HCT116 (cell line): ENCODE measurements at regions not wholly inside any gene's neighbourhood (a gene's known extent, or its start where the extent isn't known, plus 50 kb on each side); places are given as distances from the start of the nearest gene placed in this dataset.

Source experiments
- ATAC-seq: fragments of 200-7000 bp; cut with Tn5 transposase; 2 replicates; pipeline ENCODE4 v1.9.1; 2020; ENCODE audit warnings: mild to moderate bottlenecking, moderate library complexity
- BruUV-seq: library from RNA; stranded (reverse); fragments of 400-500 nt; replicated peaks from 2 replicates; lab custom pipeline; 2021; lab: Mats Ljungman, UMichigan
- CTCF ChIA-PET: fragments of 300-600 bp; sonication (Branson Sonifier 250); formaldehyde crosslinking; loops from one replicate; lab custom pipeline; 2021; ENCODE audit warnings: antibody characterized with exemption; lab: Charles Lee
- POLR2A ChIA-PET: fragments of 300-600, 350-600 bp; sonication (Branson Sonifier 250); formaldehyde crosslinking; loops from one replicate; lab custom pipeline; 2021; ENCODE audit warnings: antibody characterized with exemption; lab: Charles Lee
- RAD21 ChIA-PET, 2 experiments: fragments of 300-600 bp; sonication (Branson Sonifier 250); formaldehyde crosslinking; loops; one replicate each; lab custom pipeline; 2023; ENCODE audit warnings: low total read pairs in 2 of 2; ENCODE audit not compliant: uncharacterized antibody in 2 of 2, unreplicated experiment in 2 of 2, low non-redundant PET in 1 of 2; lab: Charles Lee
- DNase-seq: peaks from one replicate; pipeline ENCODE4 v3.0.0-alpha.2; 2010; ENCODE audit warnings: low read depth, low spot score
- H2AFZ ChIP-seq: fragments of 200-600 bp; shearing (Covaris generic), sonication (generic); 2 replicates; pipeline ENCODE4 v1.6.1; 2017; ENCODE audit warnings: low read depth, mixed run types, mixed read lengths, antibody characterized with exemption, low read length; ENCODE audit not compliant: poor library complexity, severe bottlenecking
- H3K27ac ChIP-seq: 2 replicates; pipeline ENCODE4 v1.5.1; 2012; ENCODE audit warnings: low read depth, low read length
- H3K27me3 ChIP-seq: fragments of 200-600 bp; sonication (generic); 2 replicates; pipeline ENCODE4 v1.6.1; 2016; ENCODE audit warnings: mixed run types, low read length, mixed read lengths; ENCODE audit not compliant: insufficient read depth
- H3K36me3 ChIP-seq, 2 experiments: fragments of 200-500 bp in 1 of 2; fragments of 200-600 bp in 1 of 2; sonication (Bioruptor generic) in 1 of 2; sonication (generic) in 1 of 2; 2 replicates each; pipeline versions ENCODE4 v1.5.1 to v1.6.1; 2014 to 2016; ENCODE audit warnings: low read length in 2 of 2, inconsistent platforms in 1 of 2, mixed read lengths in 1 of 2, mixed run types in 1 of 2; ENCODE audit not compliant: insufficient read depth in 2 of 2, control insufficient read depth in 1 of 2
- H3K4me1 ChIP-seq, 2 experiments: fragments of 200-600 bp in 1 of 2; sonication (generic) in 1 of 2; 2 replicates each; pipeline versions ENCODE4 v1.5.1 to v1.6.1; 2012 to 2017; ENCODE audit warnings: low read length in 2 of 2, inconsistent platforms in 1 of 2, mild to moderate bottlenecking in 1 of 2, mixed read lengths in 1 of 2, mixed run types in 1 of 2, moderate library complexity in 1 of 2; ENCODE audit not compliant: insufficient read depth in 2 of 2, control insufficient read depth in 1 of 2
- H3K4me2 ChIP-seq: fragments of 200-600 bp; sonication (generic); 2 replicates; pipeline ENCODE4 v1.6.1; 2017; ENCODE audit warnings: mixed run types, low read length, mixed read lengths
- H3K4me3 ChIP-seq, 2 experiments: fragments of 200-600 bp in 1 of 2; sonication (generic) in 1 of 2; replicated peaks in 1 of 2; 2 replicates each; pipeline ENCODE4 v1.5.1; 2011 to 2016; ENCODE audit warnings: low read length in 2 of 2, control low read depth in 1 of 2, low read depth in 1 of 2, mild to moderate bottlenecking in 1 of 2, mixed read lengths in 1 of 2, mixed run types in 1 of 2
- H3K79me2 ChIP-seq: fragments of 200-600 bp; sonication (generic); 2 replicates; pipeline ENCODE4 v1.6.1; 2017; ENCODE audit warnings: mild to moderate bottlenecking, mixed run types, low read length, moderate library complexity, mixed read lengths; ENCODE audit not compliant: insufficient read depth
- H3K9ac ChIP-seq: fragments of 200-600 bp; sonication (generic); 2 replicates; pipeline ENCODE4 v1.6.1; 2016; ENCODE audit warnings: low read length, mixed read lengths
- H3K9me2 ChIP-seq: fragments of 200-600 bp; sonication (generic), shearing (Covaris generic); 2 replicates; pipeline ENCODE4 v1.6.1; 2017; ENCODE audit warnings: mixed run types, mild to moderate bottlenecking, moderate library complexity; ENCODE audit not compliant: insufficient read depth
- H3K9me3 ChIP-seq, 2 experiments: fragments of 200-500 bp in 1 of 2; fragments of 200-600 bp in 1 of 2; sonication (Bioruptor generic) in 1 of 2; sonication (generic) in 1 of 2; 2 replicates each; pipeline ENCODE4 v1.6.1; 2014 to 2017; ENCODE audit warnings: low read length in 2 of 2, mixed read lengths in 2 of 2, inconsistent platforms in 1 of 2, low read depth in 1 of 2, mild to moderate bottlenecking in 1 of 2, mixed run types in 1 of 2, moderate library complexity in 1 of 2; ENCODE audit not compliant: control insufficient read depth in 1 of 2, insufficient read depth in 1 of 2
- H4K20me1 ChIP-seq: fragments of 200-600 bp; sonication (generic), shearing (Covaris generic); 2 replicates; pipeline ENCODE4 v1.6.1; 2017; ENCODE audit warnings: mixed run types, mild to moderate bottlenecking, moderate library complexity; ENCODE audit not compliant: insufficient read depth
- CBX3 ChIP-seq: IDR thresholded peaks from 2 replicates; pipeline ENCODE4 v1.6.1; 2012; ENCODE audit warnings: low read depth
- EZH2 ChIP-seq: fragments of 200-600 bp; sonication (generic); IDR thresholded peaks from 2 replicates; pipeline ENCODE4 v1.6.1; 2017; ENCODE audit warnings: antibody characterized with exemption, mixed run types
- FOSL1 ChIP-seq: IDR thresholded peaks from 2 replicates; pipeline ENCODE4 v1.6.1; 2012; ENCODE audit warnings: low read depth
- POLR2AphosphoS5 ChIP-seq: IDR thresholded peaks from 2 replicates; pipeline ENCODE4 v1.6.1; 2011; ENCODE audit warnings: mild to moderate bottlenecking, low read depth, low read length, moderate library complexity
- SP1 ChIP-seq: IDR thresholded peaks from 2 replicates; pipeline ENCODE4 v1.6.1; 2012; ENCODE audit warnings: low read depth
- SRF ChIP-seq: IDR thresholded peaks from 2 replicates; pipeline ENCODE4 v1.6.1; 2012; ENCODE audit warnings: low read depth
- ZBTB33 ChIP-seq: IDR thresholded peaks from 2 replicates; pipeline ENCODE4 v1.6.1; 2011; ENCODE audit warnings: mild to moderate bottlenecking, low read length, moderate library complexity; ENCODE audit not compliant: insufficient replicate concordance; ENCODE audit errors: extremely low read depth
- ZFX ChIP-seq: fragments of 450-650 bp; IDR thresholded peaks from 2 replicates; pipeline ENCODE4 v1.6.1; 2017
- ZNF274 ChIP-seq: fragments of 200-500 bp; sonication (Bioruptor generic); IDR thresholded peaks from 2 replicates; pipeline ENCODE4 v1.6.1; 2014; ENCODE audit warnings: mild to moderate bottlenecking, low read depth, low read length, inconsistent platforms
- intact Hi-C: fragments of 100-400 bp; cut with micrococcal nuclease; formaldehyde crosslinking; loops from 2 replicates; pipeline ENCODE4 v1.10.0; 2022
- TF ChIP-seq, protein P1 (sequence below): IDR thresholded peaks from 2 replicates; pipeline ENCODE4 v1.6.1; 2012; ENCODE audit warnings: low read depth
- TF ChIP-seq, protein P2 (sequence below): IDR thresholded peaks from 2 replicates; pipeline ENCODE4 v1.6.1; 2012

DNA sequence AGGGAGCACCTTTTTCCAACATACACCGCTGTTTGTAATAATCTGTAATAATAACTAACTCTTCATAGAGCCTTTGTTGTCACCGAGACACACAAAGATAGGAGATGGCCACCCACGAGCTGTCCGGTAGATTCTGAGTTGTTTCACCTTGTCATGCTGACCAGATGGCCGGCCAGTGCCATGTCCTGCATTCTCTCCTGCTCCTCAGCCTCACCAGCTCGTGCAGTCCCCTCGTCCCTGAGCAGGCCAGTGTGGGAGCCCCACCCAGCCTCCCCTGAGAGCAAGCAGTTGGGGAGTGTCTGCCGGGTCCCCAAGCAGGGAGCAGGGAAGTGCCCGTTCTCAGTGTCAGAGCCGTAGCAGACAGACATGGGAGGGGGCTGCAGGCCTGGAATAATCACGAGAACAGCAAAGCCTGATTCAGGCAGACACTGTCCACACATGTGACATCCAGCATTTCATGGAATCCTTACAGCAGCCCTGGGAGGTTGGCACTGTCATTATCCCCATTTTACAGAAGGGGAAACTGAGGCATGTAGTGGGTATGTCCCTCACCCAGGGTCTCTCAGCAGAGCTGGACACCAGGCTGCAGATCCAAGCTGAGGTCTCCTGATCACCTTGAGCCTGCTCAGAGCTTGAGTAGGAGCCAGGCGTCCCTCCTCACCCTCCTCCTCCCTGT, 178.5 kb upstream of the CIBAR2 start (continued):
- TF ChIP-seq ZFX (no peak), SRF (no peak), ZNF274 (no peak), POLR2AphosphoS5 (no peak), CBX3 (no peak)
- TF ChIP-seq, protein P1, sequence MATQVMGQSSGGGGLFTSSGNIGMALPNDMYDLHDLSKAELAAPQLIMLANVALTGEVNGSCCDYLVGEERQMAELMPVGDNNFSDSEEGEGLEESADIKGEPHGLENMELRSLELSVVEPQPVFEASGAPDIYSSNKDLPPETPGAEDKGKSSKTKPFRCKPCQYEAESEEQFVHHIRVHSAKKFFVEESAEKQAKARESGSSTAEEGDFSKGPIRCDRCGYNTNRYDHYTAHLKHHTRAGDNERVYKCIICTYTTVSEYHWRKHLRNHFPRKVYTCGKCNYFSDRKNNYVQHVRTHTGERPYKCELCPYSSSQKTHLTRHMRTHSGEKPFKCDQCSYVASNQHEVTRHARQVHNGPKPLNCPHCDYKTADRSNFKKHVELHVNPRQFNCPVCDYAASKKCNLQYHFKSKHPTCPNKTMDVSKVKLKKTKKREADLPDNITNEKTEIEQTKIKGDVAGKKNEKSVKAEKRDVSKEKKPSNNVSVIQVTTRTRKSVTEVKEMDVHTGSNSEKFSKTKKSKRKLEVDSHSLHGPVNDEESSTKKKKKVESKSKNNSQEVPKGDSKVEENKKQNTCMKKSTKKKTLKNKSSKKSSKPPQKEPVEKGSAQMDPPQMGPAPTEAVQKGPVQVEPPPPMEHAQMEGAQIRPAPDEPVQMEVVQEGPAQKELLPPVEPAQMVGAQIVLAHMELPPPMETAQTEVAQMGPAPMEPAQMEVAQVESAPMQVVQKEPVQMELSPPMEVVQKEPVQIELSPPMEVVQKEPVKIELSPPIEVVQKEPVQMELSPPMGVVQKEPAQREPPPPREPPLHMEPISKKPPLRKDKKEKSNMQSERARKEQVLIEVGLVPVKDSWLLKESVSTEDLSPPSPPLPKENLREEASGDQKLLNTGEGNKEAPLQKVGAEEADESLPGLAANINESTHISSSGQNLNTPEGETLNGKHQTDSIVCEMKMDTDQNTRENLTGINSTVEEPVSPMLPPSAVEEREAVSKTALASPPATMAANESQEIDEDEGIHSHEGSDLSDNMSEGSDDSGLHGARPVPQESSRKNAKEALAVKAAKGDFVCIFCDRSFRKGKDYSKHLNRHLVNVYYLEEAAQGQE: no peak
- TF ChIP-seq, all 23 proteins: peak for 0

- Histone ChIP-seq H2AFZ (no peak overlapping the region), H3K9me2 (no peaks in the 10 kb centered on the region), H3K36me3 (no peaks in the 10 kb centered on the region), H3K4me3 (no peak overlapping the region), H3K27me3 (no peaks in the 10 kb centered on the region), H3K4me2 (no peak overlapping the region), H3K79me2 (no peaks in the 10 kb centered on the region), H3K27ac (no peak overlapping the region), H3K9ac (no peak overlapping the region), H3K4me1 (peaks cover 0 to 6% of the 10 kb centered on the region in 2 experiments; a peak in 1 of 4 replicates), H3K9me3 (no peaks in the 10 kb centered on the region), H4K20me1 (no peaks in the 10 kb centered on the region; the same call in 1 of the 2 replicates)
- no TSS peak for BruUV-seq
- POLR2A ChIA-PET: no interaction called here
- RAD21 ChIA-PET: no interaction called here
- no peak for ATAC-seq
- intact Hi-C loops: no loop called here
- TF ChIP-seq EZH2: no peak
- TF ChIP-seq, protein P2, sequence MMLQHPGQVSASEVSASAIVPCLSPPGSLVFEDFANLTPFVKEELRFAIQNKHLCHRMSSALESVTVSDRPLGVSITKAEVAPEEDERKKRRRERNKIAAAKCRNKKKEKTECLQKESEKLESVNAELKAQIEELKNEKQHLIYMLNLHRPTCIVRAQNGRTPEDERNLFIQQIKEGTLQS: no peak
- no peak for TF ChIP-seq ZNF274
- no peak for TF ChIP-seq POLR2AphosphoS5
- TF ChIP-seq ZBTB33: no peak
- TF ChIP-seq SP1: no peak
- TF ChIP-seq FOSL1: no peak
- TF ChIP-seq ZFX: no peak
- no peak for TF ChIP-seq CBX3
- no peak for DNase-seq
- CTCF ChIA-PET: no interaction called here
Observed at GRCh38 chr16:85291302-85292148, 179.3 kb upstream of the CIBAR2 start.
